RWPE2 (cell line): ENCODE measurements at regions not wholly inside any gene's neighbourhood (a gene's known extent, or its start where the extent isn't known, plus 50 kb on each side); places are given as distances from the start of the nearest gene placed in this dataset.

Experiments
- ATAC-seq: fragments of 200-7000 bp; cut with Tn5 transposase; 3 replicates; pipeline ENCODE4 v1.9.1; 2021; ENCODE audit warnings: low read depth
- DNase-seq: peaks from one replicate; pipeline ENCODE4 v3.0.0-alpha.2; 2020; ENCODE audit warnings: low spot score
- H3K27ac ChIP-seq: fragments of 450-650 bp; 2 replicates; pipeline ENCODE4 v1.5.1; 2017; ENCODE audit warnings: mild to moderate bottlenecking; ENCODE audit not compliant: poor library complexity, severe bottlenecking
- H3K27me3 ChIP-seq: fragments of 250-450 bp; sonication (Bioruptor Pico); 2 replicates; pipeline ENCODE4 v1.5.1; 2021; ENCODE audit warnings: mild to moderate bottlenecking, moderate library complexity; ENCODE audit not compliant: insufficient read depth, poor library complexity, severe bottlenecking
- H3K36me3 ChIP-seq: fragments of 250-450 bp; sonication (Bioruptor Pico); 2 replicates; pipeline ENCODE4 v1.5.1; 2020; ENCODE audit warnings: low read depth, mild to moderate bottlenecking, moderate library complexity
- H3K4me1 ChIP-seq: fragments of 250-450 bp; sonication (Bioruptor Pico); 2 replicates; pipeline ENCODE4 v1.5.1; 2021; ENCODE audit warnings: mild to moderate bottlenecking, moderate library complexity; ENCODE audit not compliant: insufficient read depth, poor library complexity, severe bottlenecking
- H3K4me3 ChIP-seq: fragments of 250-450 bp; sonication (Bioruptor Pico); 2 replicates; pipeline ENCODE4 v1.5.1; 2021; ENCODE audit warnings: mild to moderate bottlenecking, moderate library complexity; ENCODE audit not compliant: severe bottlenecking
- H3K9me3 ChIP-seq: fragments of 250-450 bp; sonication (Bioruptor Pico); 2 replicates; pipeline ENCODE4 v1.5.1; 2021; ENCODE audit warnings: mild to moderate bottlenecking, moderate library complexity; ENCODE audit not compliant: severe bottlenecking
- TF ChIP-seq, protein P1 (sequence below): fragments of 450-650 bp; IDR thresholded peaks from one replicate; pipeline ENCODE4 v1.5.1; 2017; ENCODE audit warnings: mild to moderate bottlenecking, moderate library complexity; ENCODE audit not compliant: poor library complexity, severe bottlenecking

DNA sequence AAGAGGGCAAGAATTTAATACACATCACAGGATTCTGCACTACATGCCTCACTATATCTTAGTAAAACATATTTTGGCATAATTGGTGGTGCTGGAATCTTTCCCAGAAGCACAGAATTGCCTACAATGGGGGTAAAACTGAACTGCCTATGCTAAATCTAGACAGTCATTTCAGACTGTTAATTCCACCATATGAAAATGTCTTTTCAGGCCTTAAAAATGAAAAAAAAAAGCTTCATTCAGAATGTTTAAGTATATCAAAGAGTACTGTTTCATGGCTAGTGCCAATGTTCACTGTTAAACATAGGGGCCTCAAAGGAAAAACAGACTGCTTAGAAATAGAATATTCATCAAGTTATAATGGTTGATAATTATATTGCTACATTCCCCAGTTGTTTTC is 797.0 kb downstream of the PCDH19 start:
- TF ChIP-seq, protein P1, sequence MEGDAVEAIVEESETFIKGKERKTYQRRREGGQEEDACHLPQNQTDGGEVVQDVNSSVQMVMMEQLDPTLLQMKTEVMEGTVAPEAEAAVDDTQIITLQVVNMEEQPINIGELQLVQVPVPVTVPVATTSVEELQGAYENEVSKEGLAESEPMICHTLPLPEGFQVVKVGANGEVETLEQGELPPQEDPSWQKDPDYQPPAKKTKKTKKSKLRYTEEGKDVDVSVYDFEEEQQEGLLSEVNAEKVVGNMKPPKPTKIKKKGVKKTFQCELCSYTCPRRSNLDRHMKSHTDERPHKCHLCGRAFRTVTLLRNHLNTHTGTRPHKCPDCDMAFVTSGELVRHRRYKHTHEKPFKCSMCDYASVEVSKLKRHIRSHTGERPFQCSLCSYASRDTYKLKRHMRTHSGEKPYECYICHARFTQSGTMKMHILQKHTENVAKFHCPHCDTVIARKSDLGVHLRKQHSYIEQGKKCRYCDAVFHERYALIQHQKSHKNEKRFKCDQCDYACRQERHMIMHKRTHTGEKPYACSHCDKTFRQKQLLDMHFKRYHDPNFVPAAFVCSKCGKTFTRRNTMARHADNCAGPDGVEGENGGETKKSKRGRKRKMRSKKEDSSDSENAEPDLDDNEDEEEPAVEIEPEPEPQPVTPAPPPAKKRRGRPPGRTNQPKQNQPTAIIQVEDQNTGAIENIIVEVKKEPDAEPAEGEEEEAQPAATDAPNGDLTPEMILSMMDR, result no peak
- Histone ChIP-seq H3K36me3 (no peaks in the 10 kb centered on the region), H3K4me1 (no peaks in the 10 kb centered on the region), H3K27ac (no peak overlapping the region), H3K9me3 (no peaks in the 10 kb centered on the region), H3K27me3 (no peaks in the 10 kb centered on the region), H3K4me3 (no peak overlapping the region)
- DNase-seq (no peak), ATAC-seq (no peak)

DNA sequence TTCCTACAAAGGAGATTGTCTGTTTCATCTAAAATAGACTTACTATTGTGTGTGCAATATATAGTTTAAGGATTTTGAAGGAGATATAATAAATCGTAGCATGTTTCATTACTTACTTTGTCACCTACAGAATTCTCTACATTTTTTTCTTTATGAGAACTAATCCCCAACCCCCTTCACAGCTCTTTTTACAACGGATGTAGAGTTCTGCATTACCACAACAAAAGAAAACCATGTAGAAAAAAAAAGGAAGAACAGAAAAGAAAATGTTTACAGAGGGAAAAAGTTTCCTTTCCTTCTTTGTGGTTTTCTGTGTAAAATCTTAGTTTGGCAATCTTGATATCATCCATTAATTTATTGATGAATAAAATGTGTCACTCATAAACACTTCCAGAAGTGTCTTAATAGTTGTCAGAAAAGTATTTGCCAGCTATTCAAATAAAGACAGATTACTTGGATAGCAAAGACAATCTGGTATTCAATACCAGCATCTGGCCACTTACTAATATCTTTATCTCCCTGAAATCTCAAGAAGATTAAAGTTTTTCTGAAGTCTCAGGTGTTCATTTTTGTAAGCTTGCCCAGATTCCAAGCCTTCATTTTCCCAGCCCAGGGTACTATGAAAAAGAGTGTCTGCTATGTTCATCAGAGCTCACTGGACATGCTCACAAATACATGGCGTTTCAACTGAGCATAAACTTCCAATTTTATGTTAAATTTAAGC is 806.8 kb downstream of the PCDH19 start:
- H3K27ac ChIP-seq, result no peak overlapping the region
- ATAC-seq (no peak), DNase-seq (no peak)
- H3K9me3 ChIP-seq, result no peaks in the 10 kb centered on the region
- no peaks in the 10 kb centered on the region for H3K27me3 ChIP-seq
- TF ChIP-seq, protein P1, result no peak
- no peaks in the 10 kb centered on the region for H3K36me3 ChIP-seq
- no peak overlapping the region for H3K4me3 ChIP-seq
- H3K4me1 ChIP-seq, result no peaks in the 10 kb centered on the region

DNA sequence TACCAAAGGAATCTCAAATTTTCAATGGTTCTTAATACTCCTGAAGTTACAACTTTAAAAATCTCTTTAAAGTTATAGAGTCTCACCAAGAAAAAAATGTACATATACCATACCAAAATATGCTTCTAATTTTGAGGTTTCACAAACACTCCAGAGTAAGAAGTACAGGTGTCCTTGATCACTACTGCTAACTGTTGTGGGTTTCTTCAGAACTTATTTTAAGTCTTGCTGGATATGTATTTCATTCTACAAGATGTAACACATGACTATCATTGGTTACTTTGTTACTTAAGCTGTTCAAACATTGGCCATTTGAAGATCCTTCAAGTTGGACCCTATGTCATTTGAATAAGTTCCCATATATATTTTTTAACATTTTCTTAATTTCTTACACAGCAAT is 808.0 kb downstream of the PCDH19 start:
- H3K27me3 ChIP-seq, result no peaks in the 10 kb centered on the region
- H3K36me3 ChIP-seq, result no peaks in the 10 kb centered on the region
- DNase-seq, result no peak
- TF ChIP-seq, protein P1, result no peak
- H3K9me3 ChIP-seq, result no peaks in the 10 kb centered on the region
- H3K4me1 ChIP-seq, result no peaks in the 10 kb centered on the region
- no peak overlapping the region for H3K4me3 ChIP-seq
- ATAC-seq, result no peak
- H3K27ac ChIP-seq, result no peak overlapping the region

- Histone ChIP-seq H3K4me3 (no peak overlapping the region), H3K36me3 (no peaks in the 10 kb centered on the region), H3K27ac (no peak overlapping the region), H3K4me1 (no peaks in the 10 kb centered on the region), H3K27me3 (no peaks in the 10 kb centered on the region), H3K9me3 (no peaks in the 10 kb centered on the region)
- TF ChIP-seq, protein P1, result no peak
- ATAC-seq (no peak), DNase-seq (no peak)
Measured at GRCh38 chrX:99588936-99589335, 821.1 kb downstream of the PCDH19 start.

DNA sequence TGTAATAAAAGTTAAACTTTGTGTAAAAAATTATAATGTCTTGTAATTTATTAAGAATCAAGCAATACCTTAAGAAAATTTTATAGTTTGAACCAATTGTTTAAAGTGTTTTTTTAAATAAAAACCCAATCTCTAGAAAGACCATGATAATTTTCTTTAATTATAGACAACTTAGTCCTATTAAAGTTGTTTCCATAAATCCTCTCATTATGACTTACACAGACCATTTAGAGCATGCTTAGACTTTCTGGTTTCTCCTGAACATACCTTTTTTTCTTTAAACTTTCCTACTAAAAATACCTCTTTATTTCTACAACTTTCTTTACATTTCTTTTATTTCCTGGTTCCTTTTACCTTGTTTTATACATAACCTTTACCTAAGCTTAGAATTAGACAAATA is 837.4 kb downstream of the PCDH19 start:
- H3K4me3 ChIP-seq, result no peak overlapping the region
- H3K36me3 ChIP-seq, result no peaks in the 10 kb centered on the region
- H3K9me3 ChIP-seq, result no peaks in the 10 kb centered on the region
- ATAC-seq, result no peak
- no peaks in the 10 kb centered on the region for H3K4me1 ChIP-seq
- H3K27ac ChIP-seq, result no peak overlapping the region
- H3K27me3 ChIP-seq, result no peaks in the 10 kb centered on the region
- no peak for DNase-seq
- TF ChIP-seq, protein P1, result no peak
